Keratinocyte (primary cell): ENCODE measurements at regions not wholly inside any gene's neighbourhood (a gene's known extent, or its start where the extent isn't known, plus 50 kb on each side); places are given as distances from the start of the nearest gene placed in this dataset.
A peak's percentile ranks its signal among the peaks of the same experiment; 100 is the strongest.

Experiments used
- DNase-seq: peaks from one replicate; pipeline ENCODE4 v3.0.0-alpha.2; 2011; ENCODE audit warnings: low read depth, missing footprints, low spot score
- FAIRE-seq: peaks from 2 replicates; lab custom pipeline; 2011; peaks lifted over from hg19 to GRCh38; lab: Jason Lieb, UNC
- H2AFZ ChIP-seq: 2 replicates; pipeline ENCODE4 v1.6.0; 2012; ENCODE audit warnings: low read length, control low read depth, inconsistent platforms; ENCODE audit not compliant: control insufficient read depth
- H3K27ac ChIP-seq: 2 replicates; pipeline ENCODE4 v1.5.1; 2011; ENCODE audit warnings: low read length; ENCODE audit not compliant: control insufficient read depth, insufficient read depth
- H3K27me3 ChIP-seq: 3 replicates; pipeline ENCODE4 v1.6.0; 2011; ENCODE audit warnings: low read length; ENCODE audit not compliant: control insufficient read depth, insufficient read depth; ENCODE audit errors: extremely low read depth
- H3K36me3 ChIP-seq, 2 experiments: 2 replicates in 1 of 2; 3 replicates in 1 of 2; pipeline ENCODE4 v1.5.1; 2011; ENCODE audit warnings: low read length in 2 of 2, mild to moderate bottlenecking in 1 of 2; ENCODE audit not compliant: control insufficient read depth in 2 of 2, insufficient read depth in 2 of 2; ENCODE audit errors: extremely low read depth in 1 of 2
- H3K4me1 ChIP-seq: 3 replicates; pipeline ENCODE4 v1.5.1; 2011; ENCODE audit warnings: low read length; ENCODE audit not compliant: control insufficient read depth, insufficient read depth; ENCODE audit errors: extremely low read depth
- H3K4me2 ChIP-seq: 3 replicates; pipeline ENCODE4 v1.6.0; 2011; ENCODE audit warnings: low read depth, low read length; ENCODE audit not compliant: control insufficient read depth, insufficient read depth; ENCODE audit errors: extremely low read depth
- H3K4me3 ChIP-seq, 3 experiments: fragments of 200-600 bp in 1 of 3; sonication (generic) in 1 of 3; 2 replicates in 2 of 3; 3 replicates in 1 of 3; pipeline ENCODE4 v1.5.1; 2011 to 2016; ENCODE audit warnings: low read length in 3 of 3, mild to moderate bottlenecking in 3 of 3, control low read depth in 2 of 3, inconsistent platforms in 1 of 3, low read depth in 1 of 3, mixed read lengths in 1 of 3, mixed run types in 1 of 3, moderate library complexity in 1 of 3; ENCODE audit not compliant: control insufficient read depth in 2 of 3, insufficient read depth in 2 of 3; ENCODE audit errors: extremely low read depth in 1 of 3
- H3K79me2 ChIP-seq: 2 replicates; pipeline ENCODE4 v1.6.0; 2012; ENCODE audit warnings: low read length; ENCODE audit not compliant: control insufficient read depth, insufficient read depth
- H3K9ac ChIP-seq: 3 replicates; pipeline ENCODE4 v1.6.0; 2011; ENCODE audit warnings: low read length; ENCODE audit not compliant: control insufficient read depth, insufficient read depth; ENCODE audit errors: extremely low read depth
- H3K9me1 ChIP-seq: 3 replicates; pipeline ENCODE4 v1.6.0; 2011; ENCODE audit warnings: low read length; ENCODE audit not compliant: control insufficient read depth, insufficient read depth; ENCODE audit errors: extremely low read depth
- H3K9me3 ChIP-seq: 2 replicates; pipeline ENCODE4 v1.5.1; 2012; ENCODE audit warnings: low read depth, low read length; ENCODE audit not compliant: control insufficient read depth
- H4K20me1 ChIP-seq: 3 replicates; pipeline ENCODE4 v1.6.0; 2011; ENCODE audit warnings: low read length; ENCODE audit not compliant: control insufficient read depth, insufficient read depth; ENCODE audit errors: extremely low read depth
- CTCF ChIP-seq, 3 experiments: IDR thresholded peaks in 1 of 3; conservative IDR thresholded peaks in 1 of 3; optimal IDR thresholded peaks in 1 of 3; 2 replicates in 2 of 3; 3 replicates in 1 of 3; pipeline versions ENCODE3 to v1.5.1; 2011; ENCODE audit warnings: low read length in 3 of 3, mild to moderate bottlenecking in 3 of 3, moderate library complexity in 2 of 3, control low read depth in 1 of 3, inconsistent platforms in 1 of 3; ENCODE audit not compliant: insufficient read depth in 2 of 3; ENCODE audit errors: extremely low read depth in 1 of 3
- EZH2 ChIP-seq: IDR thresholded peaks from one replicate; pipeline ENCODE4 v1.6.1; 2012; ENCODE audit warnings: inconsistent platforms, mild to moderate bottlenecking, low read length, moderate library complexity
- dilution Hi-C: fragments of 300-500 bp; cut with MboI; formaldehyde crosslinking; loops from one replicate; pipeline ENCODE4 v1.7.0; 2020; ENCODE audit warnings: low sequenced_read_pairs; ENCODE audit not compliant: extremely low pct_ligation_motif_present

GRCh38 chr14:55822906-55823305 is 242.9 kb downstream of the KTN1 start:
- no peak overlapping the region for H3K9ac ChIP-seq
- DNase-seq (no peak), FAIRE-seq (no peak)
- no peak overlapping the region for H3K4me3 ChIP-seq
- no peaks in the 10 kb centered on the region for H3K4me1 ChIP-seq
- no peaks in the 10 kb centered on the region for H3K9me3 ChIP-seq
- H3K79me2 ChIP-seq = no peaks in the 10 kb centered on the region
- H2AFZ ChIP-seq = no peak overlapping the region
- H3K9me1 ChIP-seq = no peaks in the 10 kb centered on the region
- dilution Hi-C loops = no loop called here
- no peak overlapping the region for H3K27ac ChIP-seq
- H4K20me1 ChIP-seq = no peaks in the 10 kb centered on the region
- no peaks in the 10 kb centered on the region for H3K36me3 ChIP-seq
- TF ChIP-seq EZH2 (no peak), CTCF (optimal IDR thresholded peaks at IDR 0.05 in 1 of 3, IDR thresholded peaks at IDR 0.05 in 1 of 3, conservative IDR thresholded peaks at IDR 0.05 in 1 of 3; ENCODE audit: extremely low read depth in 1 of 3, insufficient read depth in 2 of 3, low read length in 3 of 3) (no peak)
- no peaks in the 10 kb centered on the region for H3K27me3 ChIP-seq
- H3K4me2 ChIP-seq = no peak overlapping the region

GRCh38 chr14:55832122-55832911 is 252.3 kb downstream of the KTN1 start:
- H3K36me3 ChIP-seq = no peaks in the 10 kb centered on the region
- H3K27ac ChIP-seq = no peak overlapping the region
- no peak overlapping the region for H3K4me2 ChIP-seq
- TF ChIP-seq EZH2 (no peak), CTCF (optimal IDR thresholded peaks at IDR 0.05 in 1 of 3, IDR thresholded peaks at IDR 0.05 in 1 of 3, conservative IDR thresholded peaks at IDR 0.05 in 1 of 3; ENCODE audit: extremely low read depth in 1 of 3, insufficient read depth in 2 of 3, low read length in 3 of 3) (peak in 1 of 3 experiments; percentile 16)
- H2AFZ ChIP-seq = no peak overlapping the region
- H4K20me1 ChIP-seq = no peaks in the 10 kb centered on the region
- H3K9me3 ChIP-seq = no peaks in the 10 kb centered on the region
- FAIRE-seq (no peak), DNase-seq (no peak)
- no peak overlapping the region for H3K4me3 ChIP-seq
- no peak overlapping the region for H3K9ac ChIP-seq
- no peaks in the 10 kb centered on the region for H3K27me3 ChIP-seq
- dilution Hi-C loops = no loop called here
- peaks cover 5% of the 10 kb centered on the region for H3K4me1 ChIP-seq
- no peaks in the 10 kb centered on the region for H3K9me1 ChIP-seq
- no peaks in the 10 kb centered on the region for H3K79me2 ChIP-seq
